HG03558 (cell line): ENCODE measurements at regions not wholly inside any gene's neighbourhood (a gene's known extent, or its start where the extent isn't known, plus 50 kb on each side); places are given as distances from the start of the nearest gene placed in this dataset.

ENCODE experiments used
- ATAC-seq: cut with Tn5 transposase; IDR thresholded peaks from one replicate; pipeline ENCODE4 v1.9.1; 2021; ENCODE audit warnings: moderate number of reproducible peaks; ENCODE audit not compliant: unreplicated experiment; ENCODE audit errors: extremely low read depth

DNA sequence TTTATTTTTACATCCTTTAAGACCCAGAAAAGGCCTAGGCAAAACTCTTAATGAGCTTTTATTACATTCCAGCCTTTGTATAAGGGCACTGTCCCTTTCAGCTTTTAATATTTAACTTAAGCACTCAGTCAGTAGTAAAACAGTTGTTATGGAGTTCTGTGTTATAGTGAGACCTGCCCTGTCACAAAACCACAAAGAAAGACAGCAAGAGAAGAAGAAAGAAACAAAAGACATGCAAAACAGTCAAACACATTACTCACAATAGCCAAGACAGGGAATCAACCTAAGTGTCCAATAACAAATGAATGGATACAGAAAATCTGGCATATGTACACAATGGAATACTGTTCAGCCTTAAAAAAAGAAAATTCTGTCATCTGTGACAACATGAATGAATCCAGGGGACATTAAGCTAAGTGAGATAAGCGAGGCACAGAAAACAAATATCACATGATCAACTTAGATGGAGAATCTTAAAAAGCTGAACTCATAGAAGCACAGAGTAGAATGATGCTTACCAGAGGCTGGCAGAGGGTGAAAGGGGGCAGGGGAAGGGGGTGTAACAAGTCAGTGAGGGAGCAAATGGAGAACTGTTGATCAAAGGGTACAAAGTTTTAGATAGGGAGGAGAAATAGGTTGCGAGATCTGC is 63.8 kb upstream of the CCNG1 start:
- no peak for ATAC-seq

DNA sequence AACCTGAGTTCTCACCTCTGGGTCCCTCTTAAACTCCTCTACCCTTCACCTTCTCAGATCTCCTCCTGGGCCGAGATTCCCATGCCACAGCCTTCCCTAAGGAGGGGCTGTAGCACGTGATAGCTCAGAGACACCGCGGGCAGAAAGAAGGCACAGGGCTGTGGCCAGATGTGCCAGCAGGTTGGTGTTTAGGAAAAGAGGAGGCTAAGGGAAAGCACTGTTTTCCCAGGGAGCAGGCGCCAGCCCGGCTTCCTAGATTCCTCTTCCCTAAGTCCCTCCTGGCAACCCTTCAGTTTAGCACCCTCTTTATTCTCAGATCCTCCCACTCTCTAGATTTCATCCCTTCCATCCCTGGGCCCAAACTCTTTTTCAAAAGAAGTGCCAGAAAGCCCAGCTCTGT is 59.4 kb upstream of the CCNG1 start:
- ATAC-seq, result no peak

DNA sequence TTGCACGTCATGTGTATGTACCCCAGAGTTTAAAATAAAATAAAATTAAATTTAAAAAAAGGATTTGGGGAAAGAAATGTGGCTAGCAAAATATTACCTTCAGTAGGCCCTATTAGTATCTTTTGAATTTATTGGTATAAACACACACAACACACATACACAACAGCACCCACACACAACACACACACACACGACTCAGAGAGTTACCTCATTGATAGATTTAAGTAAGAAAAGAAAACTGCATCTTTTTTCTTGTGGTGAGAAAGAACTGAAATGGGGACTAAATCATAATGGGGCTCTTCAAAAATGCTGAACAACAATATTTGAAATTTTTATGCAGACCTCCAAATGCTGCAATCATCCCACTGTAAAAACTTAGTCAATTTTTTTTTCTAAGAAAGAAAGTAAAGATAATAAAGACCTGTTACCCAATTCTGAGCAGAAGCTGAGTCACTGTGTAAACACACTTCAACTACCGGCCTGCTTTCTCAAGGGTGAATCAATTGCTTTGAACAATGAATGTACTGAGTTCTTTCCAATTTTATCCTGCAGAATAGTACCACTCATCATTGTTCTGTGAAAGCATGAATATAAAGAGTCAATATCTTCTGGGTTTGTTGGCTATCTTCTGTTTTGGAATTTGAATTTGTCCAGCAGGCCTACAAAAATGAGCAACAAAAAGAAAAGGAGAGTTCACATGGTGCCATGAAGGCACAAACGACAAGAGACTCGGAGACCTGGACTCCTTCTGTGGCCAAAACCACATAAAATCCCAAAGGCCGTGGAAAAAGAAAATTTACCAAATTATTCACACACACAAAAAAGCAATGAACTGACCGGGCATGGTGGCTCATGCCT is 57.9 kb upstream of the CCNG1 start:
- ATAC-seq, result no peak

DNA sequence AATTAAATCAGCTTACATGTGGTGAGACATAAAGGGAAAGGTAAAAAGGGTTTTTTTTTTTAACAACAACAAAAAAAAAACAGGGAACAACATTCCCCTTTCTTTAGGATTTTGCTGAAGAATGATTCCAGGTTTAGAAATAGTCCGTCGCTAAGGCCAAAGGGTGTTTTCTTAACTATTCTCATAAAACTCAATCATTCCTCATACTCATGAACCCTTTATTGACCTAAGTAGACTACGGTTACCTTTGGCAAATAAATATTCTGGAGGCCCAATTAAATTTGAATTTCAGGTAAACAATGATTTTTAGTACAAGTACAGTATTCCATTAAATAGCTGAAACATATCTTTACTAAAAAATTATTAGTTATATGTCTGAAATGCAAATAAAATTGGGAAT is 55.6 kb upstream of the CCNG1 start:
- no peak for ATAC-seq

DNA sequence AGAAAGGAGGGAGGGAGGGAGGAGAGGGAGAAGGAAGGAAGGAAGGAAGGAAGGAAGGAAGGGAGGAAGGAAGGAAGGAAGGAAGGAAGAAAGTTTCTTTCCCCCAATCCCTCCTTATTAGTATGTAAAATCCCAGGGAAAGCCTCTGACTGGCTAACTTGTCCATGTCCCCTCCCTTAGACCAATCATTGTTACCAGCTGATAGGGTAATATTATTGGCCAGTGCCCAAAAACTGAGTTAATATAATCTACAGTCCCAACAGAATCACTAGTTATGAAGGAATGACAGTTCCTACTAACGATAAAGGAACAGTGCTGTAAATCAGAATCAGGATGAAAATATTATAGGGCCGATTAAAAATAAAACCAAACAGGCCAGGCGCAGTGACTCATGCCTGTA is 53.6 kb upstream of the CCNG1 start:
- ATAC-seq, result no peak

DNA sequence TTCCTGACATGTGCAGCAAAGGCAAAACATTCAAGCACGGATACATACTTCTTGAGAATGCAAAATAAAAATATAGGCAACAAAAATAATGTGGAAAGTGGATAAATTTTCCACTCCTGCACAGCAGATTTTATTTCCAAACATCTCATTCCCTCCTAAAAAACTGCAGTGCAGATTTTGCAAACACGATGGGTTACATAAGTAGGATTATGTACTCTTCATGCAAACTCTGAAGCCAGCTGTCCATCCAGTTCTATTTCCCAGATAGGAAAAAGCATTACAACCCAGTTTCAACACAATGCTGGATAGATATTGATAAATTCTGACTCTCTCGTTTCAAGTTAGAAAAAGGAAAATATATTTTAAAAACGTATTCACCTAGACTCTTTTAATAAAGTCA is 52.7 kb upstream of the CCNG1 start:
- no peak for ATAC-seq

DNA sequence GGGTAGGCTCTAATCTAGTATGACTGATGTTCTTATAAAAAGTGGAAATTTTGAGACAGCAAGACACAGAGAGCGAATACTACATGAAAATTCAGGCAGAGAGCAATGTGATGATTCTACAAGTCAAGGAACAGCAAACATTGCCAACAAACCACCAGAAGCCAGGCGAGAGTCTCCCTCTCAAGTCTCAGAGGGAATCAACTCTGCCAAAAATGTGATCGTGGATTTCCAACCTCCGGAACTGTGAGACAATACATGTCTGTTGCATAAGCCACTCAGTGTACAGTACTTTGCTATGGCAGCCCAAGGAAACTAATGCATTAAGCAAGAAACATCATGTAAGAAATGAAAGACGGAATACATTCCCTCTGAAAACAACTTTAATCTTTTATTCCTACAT is 52.1 kb upstream of the CCNG1 start:
- no peak for ATAC-seq

DNA sequence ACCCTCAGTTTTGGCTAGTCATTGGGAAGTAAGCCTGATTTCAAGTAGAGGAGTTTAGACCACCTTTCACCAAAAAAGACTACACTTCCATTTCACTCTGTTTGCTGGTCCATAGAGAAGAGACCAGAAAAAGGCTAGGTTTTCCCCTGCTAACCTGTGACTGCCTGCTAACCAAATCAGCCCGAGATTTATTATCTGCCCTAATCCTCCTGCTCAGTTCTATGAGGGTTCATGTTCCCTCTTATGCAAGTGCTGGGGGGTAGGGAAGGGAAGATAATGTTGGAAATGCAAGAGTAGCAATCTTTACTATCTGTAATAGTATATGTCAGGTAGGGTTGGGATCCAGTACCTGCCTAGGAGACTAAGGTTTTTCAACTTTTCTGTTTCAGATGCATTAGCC is 51.6 kb upstream of the CCNG1 start:
- no peak for ATAC-seq

DNA sequence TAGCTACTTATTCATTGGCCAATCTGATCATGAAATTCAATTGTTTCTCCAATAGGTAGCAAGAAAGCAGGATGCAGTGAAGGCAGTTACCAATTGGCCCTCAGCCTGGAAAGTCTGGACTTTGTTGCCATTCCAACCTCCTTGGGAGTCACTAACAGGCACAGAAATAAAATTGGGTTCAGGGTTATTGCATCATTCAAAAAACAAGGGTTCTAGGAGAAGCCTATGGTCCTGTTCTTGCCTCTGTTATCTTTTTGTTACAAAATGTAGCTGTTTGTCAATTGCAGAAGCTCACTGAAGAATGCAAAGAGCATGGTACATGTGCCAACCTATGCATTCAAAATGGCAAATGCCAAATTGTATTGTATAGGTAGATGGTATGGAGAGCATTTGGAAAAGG is 51.0 kb upstream of the CCNG1 start:
- no peak for ATAC-seq

DNA sequence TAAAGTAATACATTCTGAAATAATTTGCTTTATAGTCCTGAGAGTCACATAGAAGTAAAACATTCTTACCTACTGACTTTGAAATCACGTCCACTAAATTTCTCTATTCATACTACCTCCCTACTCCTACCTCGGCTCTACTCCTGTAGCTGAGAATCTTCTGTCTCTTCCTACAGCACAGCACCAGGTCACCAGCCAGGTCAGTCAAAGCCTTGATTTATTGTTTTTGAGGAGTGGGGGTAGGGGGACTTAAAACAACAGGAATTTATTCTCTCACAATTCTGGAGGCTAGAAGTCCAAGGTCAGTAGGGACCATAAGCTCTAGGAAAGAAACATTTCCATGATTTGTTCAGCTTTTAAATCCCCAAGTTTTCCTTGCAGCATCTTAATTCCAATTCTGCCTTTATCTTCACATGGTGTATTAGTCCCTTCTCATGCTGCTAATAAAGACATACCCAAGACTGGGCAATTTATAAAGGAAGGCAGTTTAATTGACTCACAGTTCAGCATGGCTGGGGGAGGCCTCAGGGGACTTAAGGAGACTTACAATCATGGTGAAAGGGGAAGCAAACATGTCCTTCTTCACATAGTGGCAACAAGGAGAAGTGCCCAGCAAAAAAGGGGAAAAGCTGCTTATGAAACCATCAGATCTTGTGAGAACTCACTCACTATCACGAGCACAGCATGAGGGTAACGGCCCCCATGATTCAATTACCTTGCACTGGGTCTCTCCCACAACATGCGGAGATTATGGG is 49.6 kb upstream of the CCNG1 start:
- no peak for ATAC-seq
